Smooth muscle cell of the brain vasculature (primary cell): ENCODE measurements at regions not wholly inside any gene's neighbourhood (a gene's known extent, or its start where the extent isn't known, plus 50 kb on each side); places are given as distances from the start of the nearest gene placed in this dataset.
"Not testable (repeated sequence)": the region's sequence is repeated elsewhere in the genome, so short reads cannot be mapped to it uniquely, and the experiment has no call there.

ENCODE experiments used
- DNase-seq: peaks from one replicate; pipeline ENCODE4 v3.0.0-alpha.2; 2012; ENCODE audit warnings: low read depth, low spot score

DNA sequence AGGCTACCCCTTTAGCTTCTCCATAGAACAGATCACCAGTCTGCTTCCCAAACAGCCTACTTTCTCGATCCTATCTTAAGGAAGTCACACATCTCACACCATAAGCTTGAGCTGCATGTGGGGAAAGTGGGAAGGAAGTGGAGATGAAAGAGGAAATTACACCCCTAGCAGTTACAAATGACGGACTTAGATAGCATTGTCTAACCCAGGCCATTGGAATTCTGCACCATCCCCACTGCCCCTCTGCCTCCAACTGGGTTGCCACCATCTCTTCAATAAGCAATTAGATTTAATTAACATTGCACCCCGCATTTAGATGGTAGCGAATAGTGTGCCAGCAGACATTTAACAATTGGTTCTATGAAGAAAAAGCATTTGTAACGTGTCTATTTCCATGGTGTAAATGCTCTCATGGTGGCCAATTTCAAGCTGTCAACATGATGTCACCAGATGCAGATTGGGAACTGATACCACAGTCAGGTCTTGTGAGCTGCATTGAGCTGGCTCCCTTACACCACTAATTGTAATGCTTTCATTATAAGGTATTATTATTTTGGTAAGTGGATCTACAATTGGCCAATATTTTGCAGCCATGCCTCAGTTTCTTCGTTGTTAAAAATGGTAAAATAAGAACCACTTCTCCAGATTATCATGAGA, 124.7 kb downstream of the CD24 start:
- no peak for DNase-seq

DNA sequence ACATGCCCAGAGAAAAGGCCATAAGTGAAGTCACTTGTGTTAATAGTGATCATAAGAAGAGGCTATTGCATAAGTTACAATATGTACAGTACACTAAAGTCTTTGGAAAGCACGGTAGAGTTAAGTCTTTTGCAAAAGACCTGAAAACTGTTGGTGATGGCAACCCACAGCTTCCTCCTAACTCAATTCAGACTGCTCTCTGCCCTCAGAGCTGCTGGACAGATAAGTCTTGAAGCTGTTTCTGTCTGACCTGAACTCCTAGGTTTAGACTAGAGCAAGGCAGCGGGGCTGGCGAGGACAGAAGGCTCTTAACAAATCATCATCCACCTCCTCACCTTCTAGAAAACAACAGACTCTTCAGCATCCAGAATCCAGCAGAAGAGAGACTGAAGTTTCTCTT, 125.4 kb downstream of the CD24 start:
- no peak for DNase-seq

DNA sequence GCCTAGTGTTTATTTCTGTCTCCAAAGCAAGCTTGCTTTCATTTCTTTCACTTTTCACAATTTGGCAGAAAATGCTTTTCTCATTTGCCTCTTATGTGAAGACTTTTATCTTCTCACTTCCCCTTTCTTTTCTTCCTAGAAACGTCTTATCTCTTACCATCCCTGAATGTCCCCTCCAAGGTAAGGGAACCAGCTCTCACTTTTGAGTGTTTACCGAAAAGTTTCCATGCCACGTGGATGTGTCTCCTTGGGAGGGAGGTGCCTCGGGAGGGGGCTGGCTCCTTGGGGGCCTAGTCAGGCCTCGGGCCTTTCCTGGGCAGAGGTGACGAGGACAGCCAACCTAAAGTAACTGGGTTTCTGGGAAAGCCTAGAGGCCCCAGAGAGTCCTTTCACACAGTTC, 127.4 kb downstream of the CD24 start:
- DNase-seq: no peak

DNA sequence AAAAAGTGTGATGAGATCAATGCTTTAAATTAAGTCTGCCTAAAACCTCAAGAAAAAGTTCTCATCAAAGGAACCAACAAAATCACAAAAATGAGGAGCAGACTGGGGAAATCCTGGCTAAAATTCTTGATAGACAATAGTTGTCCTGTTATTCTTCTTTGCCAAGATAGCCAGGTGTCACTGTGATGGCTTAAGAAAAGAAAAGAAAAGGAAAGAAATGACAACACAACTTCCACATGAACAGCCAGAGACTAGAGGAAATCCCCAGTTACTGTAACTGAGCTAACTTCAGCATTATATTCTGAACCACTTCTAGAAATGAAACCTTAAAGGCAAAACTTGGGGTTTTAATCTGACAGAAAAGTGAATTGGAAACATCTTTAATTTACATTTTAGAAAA, 129.6 kb downstream of the CD24 start:
- no peak for DNase-seq

DNA sequence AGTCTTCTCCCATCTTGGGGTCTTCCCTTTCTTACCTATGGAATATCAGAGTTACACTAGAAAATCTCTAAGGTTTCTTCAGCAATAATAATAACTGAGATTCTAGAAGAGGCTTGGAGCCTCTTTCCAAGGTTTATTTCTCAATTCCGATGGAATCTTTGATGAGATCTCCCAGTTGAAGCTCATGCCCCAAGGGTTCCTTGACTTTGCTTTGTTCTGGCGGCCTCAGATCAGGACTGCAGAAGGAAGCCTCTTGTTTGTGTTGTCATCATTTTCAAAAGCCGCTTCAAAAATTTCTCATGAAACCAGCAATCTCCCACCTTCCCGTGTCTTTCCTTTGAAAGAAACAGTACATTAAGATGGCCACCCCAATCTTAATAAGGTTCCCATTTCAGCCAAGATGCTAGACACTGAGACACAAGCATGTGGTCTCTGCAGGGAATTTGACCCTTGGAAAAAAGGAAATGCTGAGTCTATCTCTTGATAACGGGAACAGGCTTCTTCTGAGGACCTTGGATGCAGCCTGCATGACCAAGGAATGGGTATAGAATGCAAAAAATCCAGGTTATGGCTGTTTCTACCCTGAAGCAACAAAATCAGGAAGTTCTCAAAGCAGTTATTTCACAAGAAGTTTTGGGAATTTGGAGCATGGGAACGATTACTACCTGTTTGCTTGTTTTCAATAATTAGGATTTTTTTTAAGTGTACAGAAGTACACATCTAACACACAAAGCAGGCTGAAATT, 141.6 kb downstream of the CD24 start:
- DNase-seq: no peak

DNA sequence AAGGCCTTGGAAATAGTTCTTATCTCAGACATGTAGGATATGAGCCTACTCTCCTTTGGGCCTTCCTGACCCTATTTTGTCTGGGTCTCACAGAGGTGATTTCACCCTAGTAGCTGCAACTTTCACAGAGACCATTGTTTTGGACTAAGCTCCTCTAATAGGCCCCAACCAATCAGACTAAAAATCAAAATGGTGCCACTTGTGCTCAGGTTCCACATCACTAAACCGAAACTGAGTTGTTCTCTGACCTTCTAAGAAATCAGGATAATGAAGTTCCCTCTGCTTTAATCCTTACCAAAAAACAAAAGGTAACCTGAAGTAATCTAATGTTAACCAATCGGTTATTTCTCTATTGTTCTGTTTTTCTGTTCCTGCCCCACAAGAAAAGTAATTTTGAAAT, 143.6 kb downstream of the CD24 start:
- DNase-seq: no peak

DNA sequence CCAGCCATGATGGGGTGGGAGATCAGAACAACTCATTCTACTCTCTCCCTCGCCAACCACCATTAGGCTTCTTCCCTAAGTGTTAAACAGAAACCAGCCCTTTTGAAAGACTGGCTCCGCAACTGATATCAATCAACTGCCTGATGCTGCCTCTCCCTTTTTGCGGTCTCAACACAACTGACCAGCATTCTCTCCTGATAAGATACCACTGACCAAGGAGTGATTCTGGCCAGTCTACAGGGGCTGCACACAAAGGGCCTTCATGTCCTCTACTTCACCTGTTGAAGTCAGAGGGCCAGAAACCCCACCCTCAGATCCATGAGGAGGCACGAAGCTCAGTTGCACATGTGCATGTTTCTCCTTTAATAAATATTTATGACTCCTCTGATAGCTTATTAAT, 145.1 kb downstream of the CD24 start:
- DNase-seq: no peak

DNA sequence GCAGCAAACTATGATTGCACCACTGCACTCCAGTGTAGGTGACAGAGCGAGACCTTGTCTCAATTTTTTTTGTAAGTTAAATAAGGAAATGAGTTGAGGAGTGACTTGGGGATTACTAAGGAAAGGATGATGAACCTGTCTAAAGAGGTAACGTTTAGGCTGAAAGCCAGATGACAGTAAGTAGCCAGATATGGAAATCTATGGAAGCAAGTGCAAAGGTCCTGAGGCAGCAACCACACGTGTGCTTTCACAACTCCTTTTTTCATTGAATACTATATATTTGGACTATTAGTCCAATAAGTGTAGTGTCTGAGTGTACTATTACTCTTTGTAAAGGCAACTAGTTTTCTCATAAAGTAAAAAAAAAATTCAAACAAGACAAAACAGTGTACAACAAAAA, 147.4 kb downstream of the CD24 start:
- no peak for DNase-seq

DNA sequence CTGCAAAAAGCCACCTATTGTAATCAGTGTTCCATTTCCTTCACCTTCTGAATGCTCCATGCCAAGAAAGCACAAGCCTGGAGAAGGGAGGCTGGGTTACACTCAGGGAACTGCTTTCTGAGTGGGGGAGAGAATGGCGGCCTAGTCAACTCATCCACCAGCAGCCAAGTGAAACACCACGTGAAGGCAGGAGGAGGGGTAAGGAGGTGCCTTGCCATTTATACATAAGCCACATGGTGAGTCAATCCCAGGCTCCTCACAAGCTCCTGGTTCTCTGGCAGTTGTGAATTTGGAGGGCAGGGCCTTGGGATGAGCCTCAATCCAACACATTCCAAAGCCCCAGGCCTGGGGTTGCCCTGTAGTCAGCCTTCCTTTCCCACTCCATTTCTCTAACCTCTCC, 149.4 kb downstream of the CD24 start:
- no peak for DNase-seq

DNA sequence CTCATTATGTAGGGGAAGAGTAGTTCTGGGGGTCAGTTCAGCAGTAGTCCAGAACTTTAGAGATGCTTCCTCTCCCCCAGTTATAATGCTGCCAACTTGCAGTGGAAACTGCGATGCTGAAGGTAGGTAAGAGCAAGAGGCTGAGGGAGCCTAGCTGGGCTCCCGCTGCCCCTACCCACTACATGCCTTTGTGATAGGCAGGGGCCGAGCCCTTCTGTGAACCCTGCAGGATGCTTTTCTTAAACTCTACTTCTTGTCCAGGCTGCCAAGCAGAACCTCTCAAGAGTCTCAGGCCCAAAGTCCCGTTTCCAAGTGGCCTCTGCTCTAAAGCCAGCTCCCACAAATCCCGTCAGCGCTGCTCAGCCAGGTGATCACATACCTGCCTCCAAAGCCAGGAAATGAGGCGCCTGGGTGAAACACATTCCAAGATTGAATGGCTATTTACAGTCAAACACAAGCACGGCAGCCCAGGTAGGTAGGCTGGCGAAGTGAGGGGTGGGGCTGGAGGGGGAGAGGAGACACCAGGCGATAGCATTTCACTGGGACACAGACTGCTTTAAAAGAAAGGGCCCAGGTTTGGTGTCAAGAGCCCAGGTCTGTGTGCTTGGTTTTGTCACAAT, 150.7 kb downstream of the CD24 start:
- no peak for DNase-seq

DNA sequence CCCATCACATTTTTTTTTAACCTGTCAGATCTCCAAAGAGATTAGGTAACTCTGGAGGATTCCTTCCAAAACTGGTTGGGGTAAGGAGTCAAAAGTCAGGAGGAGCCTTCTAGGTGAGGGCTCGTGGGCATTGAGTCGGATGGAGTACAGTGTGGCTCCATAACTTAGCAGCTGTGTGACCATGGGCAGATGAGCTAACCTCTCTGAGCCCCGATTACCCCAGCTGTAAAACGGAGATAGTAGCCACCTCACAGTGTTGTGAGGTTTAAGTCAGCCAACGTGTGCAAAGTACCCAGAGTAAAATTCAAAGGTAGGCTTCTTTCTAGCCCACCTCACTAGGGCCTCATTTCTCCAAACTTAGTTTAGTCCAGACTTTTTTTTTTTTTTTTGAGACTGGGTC, 151.5 kb downstream of the CD24 start:
- DNase-seq: no peak

DNA sequence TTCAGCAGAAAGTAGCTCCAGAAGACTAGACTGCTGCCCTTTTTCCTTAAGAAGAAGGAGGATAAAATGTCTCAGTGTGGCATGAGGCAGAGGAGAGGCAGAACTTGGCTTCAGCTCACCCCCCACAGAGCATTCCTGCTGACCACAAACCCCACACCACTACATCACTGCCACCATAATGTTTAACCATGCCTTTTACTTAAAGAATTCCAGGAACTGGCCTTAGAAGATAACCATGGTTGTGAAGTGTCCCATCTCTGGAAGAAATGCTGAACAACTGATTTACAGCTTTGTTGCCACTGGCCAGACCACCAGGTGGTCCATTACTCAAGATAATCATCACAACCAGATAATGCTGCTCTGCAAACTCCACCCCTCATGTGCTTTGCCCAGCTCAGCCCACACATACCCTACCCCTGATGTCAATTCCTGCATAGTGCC, 154.1 kb downstream of the CD24 start:
- DNase-seq: no peak

DNA sequence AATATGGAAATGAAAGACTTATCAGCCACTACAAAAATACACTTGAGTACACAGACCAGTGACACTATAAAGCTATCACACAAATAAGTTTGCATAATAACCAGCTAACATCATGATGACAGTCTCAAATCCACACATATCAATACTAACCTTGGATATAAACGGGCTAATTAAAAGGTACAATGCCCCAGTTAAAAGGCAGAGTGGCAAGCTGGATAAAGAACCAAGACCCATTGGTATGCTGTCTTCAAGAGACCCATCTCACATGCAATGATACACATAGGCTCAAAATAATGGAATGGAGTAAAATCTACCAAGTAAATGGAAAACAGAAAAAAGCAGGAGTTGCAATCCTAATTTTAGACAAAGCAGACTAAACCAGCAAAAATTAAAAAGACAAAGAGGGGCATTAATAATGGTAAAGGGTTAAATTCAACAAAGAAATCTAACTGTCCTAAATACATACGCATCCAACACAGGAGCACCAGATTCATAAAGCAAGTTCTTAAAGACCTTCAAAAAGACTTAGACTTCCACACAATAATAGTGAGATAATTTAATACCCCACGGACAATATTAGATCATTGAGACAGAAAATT, 163.3 kb downstream of the CD24 start:
- no peak for DNase-seq

DNA sequence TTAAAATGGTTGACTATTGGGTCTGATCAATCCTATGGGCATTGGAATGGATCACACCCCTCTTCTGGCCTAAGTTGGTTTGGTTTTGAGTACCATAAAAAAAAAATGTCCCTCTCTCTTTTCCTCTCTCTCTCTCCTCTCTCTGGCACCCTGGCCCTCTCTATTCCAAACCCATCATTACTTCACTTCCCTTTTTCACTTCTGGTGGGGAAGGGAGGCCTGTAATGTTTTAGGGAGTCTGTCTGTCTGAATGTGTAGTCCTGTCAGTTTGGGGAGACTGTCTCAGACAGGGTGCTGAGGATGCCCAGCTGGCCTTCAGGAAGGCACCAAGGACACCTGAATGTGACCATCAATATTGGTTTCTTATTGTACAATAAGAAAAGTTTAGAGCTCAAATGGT, 165.8 kb downstream of the CD24 start:
- no peak for DNase-seq

DNA sequence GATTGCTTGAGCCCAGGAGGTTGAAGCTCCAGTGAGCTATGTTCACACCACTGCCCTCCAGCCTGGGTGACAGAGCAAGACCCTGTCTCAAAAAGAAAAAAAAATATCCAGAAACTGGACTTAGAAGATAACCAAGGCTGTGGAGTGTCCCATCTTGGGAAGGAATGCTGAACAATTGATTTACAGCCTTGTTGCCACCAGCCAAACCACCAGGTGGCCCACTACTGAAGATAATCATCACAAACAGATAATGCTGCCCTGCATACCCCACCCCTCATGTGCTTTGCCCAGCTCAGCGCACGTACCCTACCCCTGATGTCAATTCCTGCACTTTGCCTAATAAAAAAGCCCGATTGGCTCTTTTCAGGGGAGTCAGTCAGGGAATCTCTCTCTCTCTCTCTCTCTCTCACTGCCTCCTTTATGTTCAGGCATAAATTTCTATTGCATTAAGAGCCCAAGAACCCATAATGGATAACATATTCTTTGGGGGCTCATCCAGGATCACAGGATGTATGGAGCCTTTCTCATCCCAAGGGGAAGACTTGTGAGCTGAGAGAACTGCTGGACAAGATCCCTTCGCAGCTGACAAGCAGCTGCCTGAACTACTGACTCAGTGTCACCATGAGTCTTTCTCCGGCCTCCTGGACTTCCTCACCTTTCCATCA, 166.4 kb downstream of the CD24 start:
- DNase-seq: no peak

DNA sequence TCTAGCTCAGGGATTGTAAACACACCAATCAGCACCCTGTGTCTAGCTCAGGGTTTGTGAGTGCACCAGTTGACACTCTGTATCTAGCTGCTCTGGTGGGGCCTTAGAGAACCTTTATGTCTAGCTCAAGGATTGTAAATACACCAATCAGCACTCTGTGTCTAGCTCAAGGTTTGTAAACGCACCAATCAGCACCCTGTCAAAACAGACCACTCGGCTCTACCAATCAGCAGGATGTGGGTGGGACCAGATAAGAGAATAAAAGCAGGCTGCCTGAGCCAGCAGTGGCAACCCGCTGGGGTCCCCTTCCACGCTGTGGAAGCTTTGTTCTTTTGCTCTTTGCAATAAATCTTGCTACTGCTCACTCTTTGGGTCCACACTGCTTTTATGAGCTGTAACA, 168.3 kb downstream of the CD24 start:
- DNase-seq: not testable (repeated sequence)

DNA sequence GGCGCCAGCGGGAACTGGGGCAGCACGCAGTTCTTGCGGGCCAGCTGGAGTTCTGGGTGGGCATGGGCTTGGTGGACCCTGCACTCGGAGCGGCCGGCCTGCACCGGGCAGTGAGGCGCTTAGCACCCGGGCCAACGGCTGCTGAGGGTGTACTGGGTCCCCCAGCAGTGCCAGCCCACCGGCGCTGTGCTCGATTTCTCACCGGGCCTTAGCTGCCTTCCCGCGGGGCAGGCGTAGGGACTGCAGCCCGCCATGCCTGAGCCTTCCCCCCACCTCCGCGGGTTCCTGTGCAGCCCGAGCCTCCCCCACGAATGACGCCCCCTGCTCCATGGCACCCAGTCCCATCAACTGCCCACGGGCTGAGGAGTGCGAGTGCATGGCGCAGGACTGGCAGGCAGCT, 168.8 kb downstream of the CD24 start:
- no peak for DNase-seq

DNA sequence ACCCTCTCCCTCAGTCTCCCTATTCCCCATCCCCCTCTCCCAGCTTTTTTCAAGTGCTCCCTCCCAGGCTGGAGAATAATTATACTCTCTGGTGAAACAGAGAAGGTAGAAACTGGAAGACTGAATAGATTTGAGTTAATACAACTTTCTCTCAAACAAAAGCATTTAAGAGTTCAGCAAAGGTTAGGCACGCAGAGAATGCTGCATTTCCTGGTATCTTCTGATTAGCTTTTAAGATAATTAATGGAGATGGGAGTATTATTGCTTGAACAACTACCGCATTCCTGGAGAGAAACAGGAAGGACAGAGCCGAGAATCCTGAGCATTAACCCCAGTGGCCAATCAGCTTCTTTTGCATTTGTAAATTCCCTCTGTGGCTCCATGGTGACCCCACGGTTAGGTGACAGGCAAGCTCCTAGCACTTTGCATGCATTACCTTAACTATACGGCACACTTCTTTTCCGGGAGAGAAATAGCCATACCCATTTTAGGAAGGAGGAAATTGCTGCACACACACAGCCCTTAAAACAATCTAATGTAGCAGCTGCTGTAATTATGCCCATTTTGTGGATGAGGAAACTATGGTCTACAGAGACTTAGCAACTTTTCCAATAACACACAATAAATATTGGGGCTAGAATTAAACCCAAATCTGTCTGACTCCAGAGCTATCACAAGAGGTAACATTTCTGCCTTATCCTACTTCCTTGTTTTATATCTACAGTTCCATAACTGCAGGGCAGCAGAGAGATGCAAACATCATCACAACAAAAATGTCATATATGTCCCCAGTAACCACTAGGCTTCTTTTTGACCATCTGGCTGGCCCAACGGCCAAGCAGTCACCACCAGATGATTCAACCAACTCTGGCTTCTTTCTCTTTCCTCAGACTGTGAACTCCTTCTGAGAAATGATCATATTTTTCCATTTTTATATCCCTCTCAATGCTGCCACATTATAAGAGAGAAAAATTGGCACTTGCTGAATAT, 169.9 kb downstream of the CD24 start:
- DNase-seq: no peak

DNA sequence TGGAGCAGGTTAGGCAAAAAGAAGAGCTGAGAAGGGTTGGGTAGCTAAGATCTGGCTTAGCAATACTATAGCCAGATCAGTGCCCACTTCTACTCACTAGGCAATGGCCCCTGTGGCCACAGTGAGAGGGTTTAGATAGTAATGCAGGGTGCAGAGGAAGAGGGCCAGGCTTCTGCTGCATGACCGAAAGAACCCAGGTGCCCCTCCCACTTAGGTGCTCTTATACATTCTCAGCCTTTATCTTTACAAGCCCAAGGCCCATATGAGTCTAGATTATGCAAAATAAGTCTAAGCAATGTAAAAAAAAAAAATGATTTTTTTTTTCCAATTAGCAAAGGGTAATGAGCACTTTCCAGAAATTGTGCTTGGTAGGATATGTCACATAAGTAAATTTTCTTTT, 171.3 kb downstream of the CD24 start:
- no peak for DNase-seq

DNA sequence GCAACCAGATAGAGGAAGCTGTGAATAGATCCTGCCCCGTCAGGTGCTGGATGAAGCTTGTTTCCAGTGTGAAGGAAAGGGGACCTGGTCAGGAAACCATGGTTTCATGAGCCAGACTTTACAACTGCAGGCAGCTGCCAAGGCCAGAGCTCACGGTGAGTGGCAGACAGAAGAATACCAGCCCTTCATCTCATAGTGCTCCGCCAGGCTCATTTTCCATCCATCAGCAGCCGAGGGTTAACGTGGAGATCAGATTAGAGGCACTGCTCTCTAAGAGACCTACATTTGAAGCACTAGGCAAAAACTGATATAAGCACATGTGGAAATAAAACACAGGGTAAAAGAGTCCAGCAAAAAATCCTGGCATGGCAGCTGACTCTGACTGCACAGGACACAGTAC, 172.4 kb downstream of the CD24 start:
- no peak for DNase-seq

DNA sequence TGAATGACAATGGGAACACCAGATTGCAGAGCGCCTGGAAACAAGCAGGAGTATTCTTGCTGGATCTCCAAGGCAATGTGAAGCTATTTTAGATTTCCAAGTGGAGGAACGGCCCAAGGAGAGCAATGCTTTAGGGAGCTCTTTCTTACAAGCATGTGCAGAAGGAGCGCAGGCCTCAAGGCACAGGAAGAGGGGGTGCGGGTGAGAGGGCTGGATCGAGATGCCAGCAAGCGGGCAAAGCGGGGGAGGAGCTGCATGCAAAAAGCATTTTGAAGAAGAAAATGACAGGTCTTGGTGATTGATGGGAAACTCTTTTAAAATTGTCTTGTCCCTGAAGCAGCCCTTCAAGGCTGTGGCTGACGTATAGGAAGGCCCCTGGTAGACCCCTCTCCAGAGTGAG, 171.9 kb downstream of the QRSL1 start:
- DNase-seq: no peak
